NB4 (cell line): ENCODE measurements at regions not wholly inside any gene's neighbourhood (a gene's known extent, or its start where the extent isn't known, plus 50 kb on each side); places are given as distances from the start of the nearest gene placed in this dataset.

Experiments used
- DNase-seq: peaks from one replicate; pipeline ENCODE4 v3.0.0; 2010; ENCODE audit warnings: low read depth
- H3K4me3 ChIP-seq: one replicate; pipeline ENCODE4 v1.5.1; 2011; ENCODE audit warnings: mild to moderate bottlenecking, low read depth, low read length, moderate library complexity
- CTCF ChIP-seq: IDR thresholded peaks from one replicate; pipeline ENCODE4 v1.5.1; 2012; ENCODE audit warnings: low read depth, low read length
- MAX ChIP-seq: IDR thresholded peaks from 2 replicates; pipeline ENCODE4 v1.6.1; 2011; ENCODE audit warnings: low read depth, low read length
- MYC ChIP-seq: IDR thresholded peaks from 2 replicates; pipeline ENCODE4 v1.6.1; 2011; ENCODE audit warnings: low read depth, low read length
- POLR2A ChIP-seq: IDR thresholded peaks from 2 replicates; pipeline ENCODE4 v1.6.1; 2011; ENCODE audit warnings: mild to moderate bottlenecking; ENCODE audit not compliant: insufficient read length; ENCODE audit errors: extremely low read depth

GRCh38 chr9:117485176-117485575 lies 70.3 kb upstream of the ASTN2 start:
- DNase-seq: no peak
- no peak overlapping the region for H3K4me3 ChIP-seq
- TF ChIP-seq CTCF (no peak), MAX (no peak), POLR2A (no peak), MYC (no peak)

- no peak overlapping the region for H3K4me3 ChIP-seq
- TF ChIP-seq MYC: no peak
- TF ChIP-seq CTCF: no peak
- no peak for TF ChIP-seq MAX
- TF ChIP-seq POLR2A: no peak
- no peak for DNase-seq
Measured at GRCh38 chr9:117480729-117481128, 65.9 kb upstream of the ASTN2 start.

GRCh38 chr9:117480253-117480652 lies 65.4 kb upstream of the ASTN2 start:
- no peak overlapping the region for H3K4me3 ChIP-seq
- TF ChIP-seq MYC (no peak), POLR2A (no peak), MAX (no peak), CTCF (no peak)
- no peak for DNase-seq

GRCh38 chr9:117473293-117473692 lies 58.4 kb upstream of the ASTN2 start:
- no peak for DNase-seq
- TF ChIP-seq POLR2A (no peak), MYC (no peak), MAX (no peak), CTCF (no peak)
- no peak overlapping the region for H3K4me3 ChIP-seq

- TF ChIP-seq MAX (no peak), CTCF (no peak), POLR2A (no peak), MYC (no peak)
- DNase-seq: no peak
Measured at GRCh38 chr9:117470902-117471301, 56.0 kb upstream of the ASTN2 start.

GRCh38 chr9:117470455-117470854 lies 55.6 kb upstream of the ASTN2 start:
- DNase-seq: no peak
- H3K4me3 ChIP-seq: no peak overlapping the region
- TF ChIP-seq MAX (no peak), CTCF (no peak), POLR2A (no peak), MYC (no peak)

More at GRCh38 chr9:117470902-117471301, 56.0 kb upstream of the ASTN2 start:
- H3K4me3 ChIP-seq: no peak overlapping the region
